DOHH2 (cell line): ENCODE measurements at regions not wholly inside any gene's neighbourhood (a gene's known extent, or its start where the extent isn't known, plus 50 kb on each side); places are given as distances from the start of the nearest gene placed in this dataset.

Source experiments
- H3F3A ChIP-seq: fragments of 200-600 bp; sonication (generic), shearing (Covaris generic); 2 replicates; pipeline ENCODE4 v1.6.0; 2016; ENCODE audit warnings: antibody characterized with exemption, mild to moderate bottlenecking; ENCODE audit not compliant: control insufficient read depth, insufficient read depth
- H3K27ac ChIP-seq: fragments of 200-600 bp; sonication (generic); 2 replicates; pipeline ENCODE4 v1.5.1; 2014; ENCODE audit warnings: low read depth, mild to moderate bottlenecking, low read length, moderate library complexity
- H3K27me3 ChIP-seq: fragments of 200-600 bp; sonication (generic); 2 replicates; pipeline ENCODE4 v1.6.1; 2014; ENCODE audit warnings: mild to moderate bottlenecking, low read length, mixed read lengths; ENCODE audit not compliant: control insufficient read depth
- H3K36me3 ChIP-seq: fragments of 200-600 bp; sonication (generic); 2 replicates; pipeline ENCODE4 v1.6.1; 2014; ENCODE audit warnings: mild to moderate bottlenecking, low read length, moderate library complexity, mixed read lengths; ENCODE audit not compliant: control insufficient read depth
- H3K4me1 ChIP-seq: fragments of 200-600 bp; sonication (generic); 2 replicates; pipeline ENCODE4 v1.6.1; 2014; ENCODE audit warnings: mild to moderate bottlenecking, low read length, mixed read lengths; ENCODE audit not compliant: control insufficient read depth
- H3K4me2 ChIP-seq: fragments of 200-600 bp; sonication (generic); 2 replicates; pipeline ENCODE4 v1.6.0; 2014; ENCODE audit warnings: mild to moderate bottlenecking, low read length, moderate library complexity
- H3K4me3 ChIP-seq: fragments of 200-600 bp; sonication (generic); 2 replicates; pipeline ENCODE4 v1.5.1; 2014; ENCODE audit warnings: mild to moderate bottlenecking, low read length, mixed read lengths
- H3K79me2 ChIP-seq: fragments of 200-600 bp; sonication (generic); 2 replicates; pipeline ENCODE4 v1.6.1; 2014; ENCODE audit warnings: mild to moderate bottlenecking, low read length, mixed read lengths; ENCODE audit not compliant: control insufficient read depth
- H3K9me2 ChIP-seq: fragments of 200-600 bp; sonication (generic); replicated peaks from 2 replicates; pipeline ENCODE4 v1.6.1; 2014; ENCODE audit warnings: mild to moderate bottlenecking, low read length, mixed read lengths; ENCODE audit not compliant: control insufficient read depth
- H3K9me3 ChIP-seq: fragments of 200-600 bp; sonication (generic); 2 replicates; pipeline ENCODE4 v1.6.1; 2014; ENCODE audit warnings: antibody characterized with exemption, low read length, mixed read lengths; ENCODE audit not compliant: control insufficient read depth, insufficient read depth
- H4K20me1 ChIP-seq: fragments of 200-600 bp; sonication (generic); 2 replicates; pipeline ENCODE4 v1.6.0; 2014; ENCODE audit warnings: low read depth, mild to moderate bottlenecking, antibody characterized with exemption, low read length, moderate library complexity; ENCODE audit not compliant: control insufficient read depth, insufficient read depth
- EZH2phosphoT487 ChIP-seq: fragments of 200-600 bp; sonication (generic); IDR thresholded peaks from 2 replicates; pipeline ENCODE4 v1.6.1; 2017; ENCODE audit warnings: borderline replicate concordance, mild to moderate bottlenecking, antibody characterized with exemption, low read length, moderate library complexity, mixed read lengths
- TF ChIP-seq, protein P1 (sequence below): fragments of 200-600 bp; sonication (generic); IDR thresholded peaks from one replicate; pipeline ENCODE4 v1.5.1; 2014; ENCODE audit warnings: antibody characterized with exemption, mild to moderate bottlenecking, low read depth, low read length; ENCODE audit not compliant: poor library complexity, severe bottlenecking

DNA sequence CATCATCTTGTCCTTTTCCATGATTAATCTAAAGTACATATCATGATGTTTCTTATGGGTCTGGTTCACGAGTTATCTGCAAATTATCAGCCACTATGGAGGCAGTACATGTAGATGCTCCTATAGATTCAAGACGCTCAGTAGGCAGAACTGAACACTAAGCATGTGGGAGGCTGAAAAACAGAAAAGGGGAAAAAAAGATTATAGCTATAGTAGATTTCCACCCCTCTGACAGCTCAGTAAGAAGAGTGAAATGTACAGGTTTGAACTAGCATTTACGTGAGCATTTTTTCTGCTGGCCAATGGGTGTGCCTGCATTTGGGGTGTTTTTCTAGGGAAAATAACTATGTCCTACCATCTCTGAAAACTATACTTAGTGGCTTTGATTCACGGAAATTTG, 308.9 kb downstream of the ZEB2 start:
- Histone ChIP-seq H3K36me3 (peaks cover 31% of the 10 kb centered on the region), H3K4me3 (no peak overlapping the region), H3K4me2 (no peak overlapping the region), H3K27me3 (no peaks in the 10 kb centered on the region), H3K9me2 (no peaks in the 10 kb centered on the region), H4K20me1 (no peaks in the 10 kb centered on the region), H3K4me1 (peaks cover 15% of the 10 kb centered on the region), H3K27ac (no peak overlapping the region), H3K9me3 (no peaks in the 10 kb centered on the region), H3K79me2 (no peaks in the 10 kb centered on the region), H3F3A (0 out of 2 replicates have a peak, but pooled peaks cover under 1% of the 10 kb centered on the region)
- TF ChIP-seq EZH2phosphoT487 = no peak
- TF ChIP-seq, protein P1, sequence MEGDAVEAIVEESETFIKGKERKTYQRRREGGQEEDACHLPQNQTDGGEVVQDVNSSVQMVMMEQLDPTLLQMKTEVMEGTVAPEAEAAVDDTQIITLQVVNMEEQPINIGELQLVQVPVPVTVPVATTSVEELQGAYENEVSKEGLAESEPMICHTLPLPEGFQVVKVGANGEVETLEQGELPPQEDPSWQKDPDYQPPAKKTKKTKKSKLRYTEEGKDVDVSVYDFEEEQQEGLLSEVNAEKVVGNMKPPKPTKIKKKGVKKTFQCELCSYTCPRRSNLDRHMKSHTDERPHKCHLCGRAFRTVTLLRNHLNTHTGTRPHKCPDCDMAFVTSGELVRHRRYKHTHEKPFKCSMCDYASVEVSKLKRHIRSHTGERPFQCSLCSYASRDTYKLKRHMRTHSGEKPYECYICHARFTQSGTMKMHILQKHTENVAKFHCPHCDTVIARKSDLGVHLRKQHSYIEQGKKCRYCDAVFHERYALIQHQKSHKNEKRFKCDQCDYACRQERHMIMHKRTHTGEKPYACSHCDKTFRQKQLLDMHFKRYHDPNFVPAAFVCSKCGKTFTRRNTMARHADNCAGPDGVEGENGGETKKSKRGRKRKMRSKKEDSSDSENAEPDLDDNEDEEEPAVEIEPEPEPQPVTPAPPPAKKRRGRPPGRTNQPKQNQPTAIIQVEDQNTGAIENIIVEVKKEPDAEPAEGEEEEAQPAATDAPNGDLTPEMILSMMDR = no peak

DNA sequence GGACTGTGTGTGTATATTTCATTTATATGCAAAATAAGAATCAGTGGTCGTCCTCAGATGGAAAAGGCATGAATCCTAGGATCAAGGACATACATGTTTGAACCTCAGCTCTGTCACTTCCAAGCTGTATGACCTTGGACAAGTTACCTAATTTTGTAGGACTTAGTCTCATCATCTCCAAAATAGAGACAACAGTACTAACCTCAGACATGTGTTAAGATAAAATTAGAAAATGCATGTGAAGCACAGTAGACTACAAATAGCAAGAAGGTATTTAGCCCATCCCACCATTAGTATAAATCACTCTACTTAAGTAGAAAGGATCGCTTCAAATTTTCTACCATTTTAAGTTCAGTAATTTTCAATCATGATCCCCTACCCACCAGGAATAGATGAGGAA, 309.8 kb downstream of the ZEB2 start:
- TF ChIP-seq EZH2phosphoT487 = no peak
- TF ChIP-seq, protein P1 = no peak
- H3K9me2 ChIP-seq = no peaks in the 10 kb centered on the region
- H3K9me3 ChIP-seq = no peaks in the 10 kb centered on the region
- peaks cover 4% of the 10 kb centered on the region; the same call in 1 of the 2 replicates for H3F3A ChIP-seq
- H4K20me1 ChIP-seq = no peaks in the 10 kb centered on the region
- no peaks in the 10 kb centered on the region for H3K27me3 ChIP-seq
- H3K4me1 ChIP-seq = peaks cover 11% of the 10 kb centered on the region
- no peak overlapping the region for H3K27ac ChIP-seq
- no peaks in the 10 kb centered on the region for H3K79me2 ChIP-seq
- H3K36me3 ChIP-seq = peaks cover 34% of the 10 kb centered on the region
- no peak overlapping the region for H3K4me2 ChIP-seq
- no peak overlapping the region for H3K4me3 ChIP-seq

DNA sequence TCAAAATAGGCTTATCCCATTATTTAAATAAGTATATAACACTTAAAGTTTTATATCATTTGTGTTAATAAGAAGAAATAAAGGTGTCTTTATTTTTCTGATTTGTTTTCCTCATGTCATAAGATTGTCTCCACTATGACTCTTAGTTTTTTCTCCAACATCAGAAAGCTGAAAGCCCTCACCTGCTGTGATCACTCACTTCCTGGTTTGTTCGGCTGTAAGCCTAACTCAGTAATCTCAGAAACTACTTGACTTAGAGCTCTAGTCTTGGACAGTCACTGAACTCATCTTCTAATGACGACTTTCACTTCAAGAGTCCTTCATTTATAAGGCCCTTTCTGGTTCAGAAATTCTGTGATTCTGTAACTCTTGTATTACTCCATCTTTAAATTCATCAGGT, 311.0 kb downstream of the ZEB2 start:
- H3K79me2 ChIP-seq = no peaks in the 10 kb centered on the region
- H3K36me3 ChIP-seq = peaks cover 34% of the 10 kb centered on the region
- peaks cover 4% of the 10 kb centered on the region; the same call in 1 of the 2 replicates for H3F3A ChIP-seq
- no peaks in the 10 kb centered on the region for H3K9me3 ChIP-seq
- H3K4me1 ChIP-seq = peaks cover 11% of the 10 kb centered on the region
- H3K9me2 ChIP-seq = no peaks in the 10 kb centered on the region
- H3K4me2 ChIP-seq = no peak overlapping the region
- no peak overlapping the region for H3K4me3 ChIP-seq
- H4K20me1 ChIP-seq = no peaks in the 10 kb centered on the region
- no peak for TF ChIP-seq EZH2phosphoT487
- TF ChIP-seq, protein P1 = no peak
- H3K27me3 ChIP-seq = no peaks in the 10 kb centered on the region
- H3K27ac ChIP-seq = no peak overlapping the region

DNA sequence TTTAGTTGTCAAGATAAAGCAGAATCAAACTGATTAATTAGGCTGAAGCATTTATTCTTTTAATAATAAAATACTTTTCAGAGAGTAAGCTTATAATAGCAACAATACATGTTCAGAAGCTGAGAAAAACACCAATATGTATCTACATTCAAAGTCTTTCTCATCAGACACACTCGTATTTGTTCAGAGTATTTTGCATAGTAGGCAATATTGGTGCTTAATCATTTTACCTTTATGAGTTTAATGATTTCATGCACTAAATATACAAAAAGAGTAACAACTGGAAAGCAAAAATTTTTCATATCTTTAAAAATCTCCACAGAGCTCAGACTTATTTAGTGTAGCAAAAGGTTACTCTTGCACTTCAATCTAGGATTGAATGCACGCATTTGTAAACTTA, 313.9 kb downstream of the ZEB2 start:
- Histone ChIP-seq H3K4me3 (no peak overlapping the region), H3F3A (peaks cover 4% of the 10 kb centered on the region; the same call in 1 of the 2 replicates), H4K20me1 (no peaks in the 10 kb centered on the region), H3K27me3 (no peaks in the 10 kb centered on the region), H3K79me2 (no peaks in the 10 kb centered on the region), H3K4me1 (peaks cover 6% of the 10 kb centered on the region), H3K9me2 (no peaks in the 10 kb centered on the region), H3K36me3 (peaks cover 33% of the 10 kb centered on the region), H3K9me3 (no peaks in the 10 kb centered on the region), H3K4me2 (no peak overlapping the region), H3K27ac (no peak overlapping the region)
- no peak for TF ChIP-seq EZH2phosphoT487
- TF ChIP-seq, protein P1 = no peak
